Erythroblast (primary cell): ENCODE measurements at regions not wholly inside any gene's neighbourhood (a gene's known extent, or its start where the extent isn't known, plus 50 kb on each side); places are given as distances from the start of the nearest gene placed in this dataset.

Source experiments
- GATA1 ChIP-seq: IDR thresholded peaks from 2 replicates; pipeline ENCODE4 v1.6.1; 2011; ENCODE audit warnings: low read depth, mild to moderate bottlenecking, control low read depth, low read length, moderate library complexity
- POLR2A ChIP-seq: IDR thresholded peaks from 2 replicates; pipeline ENCODE4 v1.6.1; 2011; ENCODE audit warnings: mild to moderate bottlenecking, low read length

DNA sequence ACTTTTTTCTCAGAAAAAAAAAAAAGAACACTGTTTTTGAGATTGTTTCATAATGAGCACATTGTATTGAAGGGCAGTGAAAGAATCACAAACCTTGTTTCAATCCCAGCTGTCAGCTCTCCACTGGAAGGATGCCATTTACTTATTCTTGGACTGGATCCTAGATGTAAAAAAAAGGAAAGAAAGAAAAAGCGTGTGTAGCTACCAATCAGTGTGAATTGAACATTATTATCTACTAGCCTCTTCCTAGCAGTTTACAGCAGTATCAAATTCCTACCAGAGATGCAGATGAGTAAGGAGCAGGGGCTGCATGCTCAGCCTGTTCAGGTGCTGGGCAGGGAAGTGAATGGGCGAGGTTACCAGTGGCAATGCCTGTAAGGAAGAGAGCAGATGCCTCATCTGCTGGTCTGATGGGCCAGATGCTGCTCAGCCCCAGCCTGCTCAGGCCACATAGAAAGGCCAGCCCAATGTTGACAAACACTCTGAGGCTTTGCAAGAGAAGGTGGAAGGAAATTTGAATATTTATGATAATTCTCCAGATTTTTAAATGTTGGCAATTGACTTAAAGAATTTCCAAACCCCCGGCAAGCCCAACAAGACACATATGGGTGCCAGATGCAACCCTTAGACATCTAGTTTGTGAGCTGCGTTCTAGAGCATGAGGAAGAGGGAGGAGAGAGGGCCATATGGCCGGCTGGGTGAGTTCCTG lies 189.5 kb downstream of the IBTK start:
- TF ChIP-seq POLR2A (no peak), GATA1 (no peak)
